ENCODE measurements at regions not wholly inside any gene's neighbourhood (a gene's known extent, or its start where the extent isn't known, plus 50 kb on each side); places are given as distances from the start of the nearest gene placed in this dataset.

GRCh38 chr9:109862452-109862851 is 82.5 kb downstream of the PALM2AKAP2 start:
- Histone ChIP-seq H3K36me3 (ENCODE audit: control insufficient read depth in 2 of 2, extremely low read depth in 1 of 2, insufficient read depth in 1 of 2, low read length in 1 of 2) (no peaks in the 10 kb centered on the region), H3K4me1 (ENCODE audit: control insufficient read depth in 1 of 2, extremely low read depth in 1 of 2, insufficient read depth in 2 of 2, low read length in 2 of 2) (no peaks in the 10 kb centered on the region), H3K4me3 (ENCODE audit: control insufficient read depth in 1 of 2, extremely low read depth in 1 of 2, low read length in 1 of 2) (no peak overlapping the region), H3K27ac (ENCODE audit: low read length) (no peak overlapping the region), H3K9me3 (no peaks in the 10 kb centered on the region), H3K27me3 (replicated peaks in 1 of 2; ENCODE audit: control insufficient read depth in 2 of 2, extremely low read depth in 1 of 2, insufficient read depth in 2 of 2, low read length in 1 of 2) (peaks cover 3 to 5% of the 10 kb centered on the region in 2 experiments)
- no peaks in the 10 kb centered on the region for H3K36me3 Mint-ChIP-seq
- H3K4me3 Mint-ChIP-seq = no peak overlapping the region
- H3K27ac Mint-ChIP-seq = no peak overlapping the region
- DNase-seq (no peak), ATAC-seq (replicated peaks in 1 of 4) (no peak)
- H3K9me3 Mint-ChIP-seq = no peaks in the 10 kb centered on the region
- 71% methylated on average over 1 of the region's 3 CpGs for WGBS (ENCODE audit: insufficient coverage)
- CTCF ChIA-PET = interaction anchor here in 1 of 2 donors (0.6 kb wide), 1 partner anchor 155 kb away, joined by 13 read pairs; no protein-coding TSS in a partner anchor
- POLR2A ChIA-PET = no interaction called here
- H3K4me1 Mint-ChIP-seq = no peaks in the 10 kb centered on the region
- H3K27me3 Mint-ChIP-seq = peaks cover 7 to 11% of the 10 kb centered on the region in 2 donors

GRCh38 chr9:109863961-109864360 is 84.0 kb downstream of the PALM2AKAP2 start:
- ChIA-PET POLR2A (no interaction called here), CTCF (no interaction called here)
- Histone ChIP-seq H3K36me3 (ENCODE audit: control insufficient read depth in 2 of 2, extremely low read depth in 1 of 2, insufficient read depth in 1 of 2, low read length in 1 of 2) (no peaks in the 10 kb centered on the region), H3K27me3 (replicated peaks in 1 of 2; ENCODE audit: control insufficient read depth in 2 of 2, extremely low read depth in 1 of 2, insufficient read depth in 2 of 2, low read length in 1 of 2) (peaks cover 0 to 6% of the 10 kb centered on the region in 2 experiments), H3K4me1 (ENCODE audit: control insufficient read depth in 1 of 2, extremely low read depth in 1 of 2, insufficient read depth in 2 of 2, low read length in 2 of 2) (no peaks in the 10 kb centered on the region), H3K9me3 (no peaks in the 10 kb centered on the region), H3K27ac (ENCODE audit: low read length) (no peak overlapping the region), H3K4me3 (ENCODE audit: control insufficient read depth in 1 of 2, extremely low read depth in 1 of 2, low read length in 1 of 2) (no peak overlapping the region)
- H3K27me3 Mint-ChIP-seq = peaks cover 6 to 12% of the 10 kb centered on the region in 2 donors
- ATAC-seq (replicated peaks in 1 of 4) = no peak
- WGBS (ENCODE audit: insufficient coverage) = 93% methylated on average over 3 of the region's 3 CpGs
- H3K27ac Mint-ChIP-seq = no peak overlapping the region
- no peak overlapping the region for H3K4me3 Mint-ChIP-seq
- no peaks in the 10 kb centered on the region for H3K36me3 Mint-ChIP-seq
- no peaks in the 10 kb centered on the region for H3K9me3 Mint-ChIP-seq
- DNase-seq = no peak
- no peaks in the 10 kb centered on the region for H3K4me1 Mint-ChIP-seq

- H3K27ac ChIP-seq (ENCODE audit: low read length) = no peak overlapping the region
- H3K27me3 ChIP-seq (replicated peaks in 1 of 2; ENCODE audit: control insufficient read depth in 2 of 2, extremely low read depth in 1 of 2, insufficient read depth in 2 of 2, low read length in 1 of 2) = peaks cover 0 to 6% of the 10 kb centered on the region in 2 experiments
- no peak overlapping the region for H3K4me3 ChIP-seq (ENCODE audit: control insufficient read depth in 1 of 2, extremely low read depth in 1 of 2, low read length in 1 of 2)
- POLR2A ChIA-PET = no interaction called here
- H3K9me3 ChIP-seq = no peaks in the 10 kb centered on the region
- ATAC-seq (replicated peaks in 1 of 4) (no peak), DNase-seq (no peak)
- CTCF ChIA-PET = no interaction called here
- no peaks in the 10 kb centered on the region for H3K36me3 Mint-ChIP-seq
- no peaks in the 10 kb centered on the region for H3K4me1 ChIP-seq (ENCODE audit: control insufficient read depth in 1 of 2, extremely low read depth in 1 of 2, insufficient read depth in 2 of 2, low read length in 2 of 2)
- H3K4me1 Mint-ChIP-seq = no peaks in the 10 kb centered on the region
- H3K27me3 Mint-ChIP-seq = peaks cover 6 to 13% of the 10 kb centered on the region in 2 donors
- no peaks in the 10 kb centered on the region for H3K9me3 Mint-ChIP-seq
- no peak overlapping the region for H3K4me3 Mint-ChIP-seq
- no peaks in the 10 kb centered on the region for H3K36me3 ChIP-seq (ENCODE audit: control insufficient read depth in 2 of 2, extremely low read depth in 1 of 2, insufficient read depth in 1 of 2, low read length in 1 of 2)
- no peak overlapping the region for H3K27ac Mint-ChIP-seq
These were observed 85.5 kb downstream of the PALM2AKAP2 start for GRCh38 chr9:109865521-109865920.

GRCh38 chr9:109868207-109868606 is 88.2 kb downstream of the PALM2AKAP2 start:
- CTCF ChIA-PET = no interaction called here
- Histone ChIP-seq H3K9me3 (no peaks in the 10 kb centered on the region), H3K4me1 (ENCODE audit: control insufficient read depth in 1 of 2, extremely low read depth in 1 of 2, insufficient read depth in 2 of 2, low read length in 2 of 2) (no peaks in the 10 kb centered on the region), H3K27me3 (replicated peaks in 1 of 2; ENCODE audit: control insufficient read depth in 2 of 2, extremely low read depth in 1 of 2, insufficient read depth in 2 of 2, low read length in 1 of 2) (peaks cover 0 to 2% of the 10 kb centered on the region in 2 experiments), H3K27ac (ENCODE audit: low read length) (no peak overlapping the region), H3K36me3 (ENCODE audit: control insufficient read depth in 2 of 2, extremely low read depth in 1 of 2, insufficient read depth in 1 of 2, low read length in 1 of 2) (no peaks in the 10 kb centered on the region), H3K4me3 (ENCODE audit: control insufficient read depth in 1 of 2, extremely low read depth in 1 of 2, low read length in 1 of 2) (no peak overlapping the region)
- no peak overlapping the region for H3K27ac Mint-ChIP-seq
- WGBS (ENCODE audit: insufficient coverage) = 83% methylated on average over 2 of the region's 4 CpGs
- H3K9me3 Mint-ChIP-seq = no peaks in the 10 kb centered on the region
- no peak for ATAC-seq (replicated peaks in 1 of 4)
- H3K4me3 Mint-ChIP-seq = no peak overlapping the region
- H3K27me3 Mint-ChIP-seq = peaks cover 10 to 19% of the 10 kb centered on the region in 2 donors
- no peaks in the 10 kb centered on the region for H3K36me3 Mint-ChIP-seq
- no peaks in the 10 kb centered on the region for H3K4me1 Mint-ChIP-seq
- POLR2A ChIA-PET = no interaction called here
- DNase-seq = no peak

GRCh38 chr9:109868722-109869121 is 88.7 kb downstream of the PALM2AKAP2 start:
- Histone ChIP-seq H3K27me3 (replicated peaks in 1 of 2; ENCODE audit: control insufficient read depth in 2 of 2, extremely low read depth in 1 of 2, insufficient read depth in 2 of 2, low read length in 1 of 2) (peaks cover 0 to 2% of the 10 kb centered on the region in 2 experiments), H3K36me3 (ENCODE audit: control insufficient read depth in 2 of 2, extremely low read depth in 1 of 2, insufficient read depth in 1 of 2, low read length in 1 of 2) (no peaks in the 10 kb centered on the region), H3K27ac (ENCODE audit: low read length) (no peak overlapping the region), H3K9me3 (no peaks in the 10 kb centered on the region), H3K4me1 (ENCODE audit: control insufficient read depth in 1 of 2, extremely low read depth in 1 of 2, insufficient read depth in 2 of 2, low read length in 2 of 2) (no peaks in the 10 kb centered on the region), H3K4me3 (ENCODE audit: control insufficient read depth in 1 of 2, extremely low read depth in 1 of 2, low read length in 1 of 2) (no peak overlapping the region)
- no peaks in the 10 kb centered on the region for H3K36me3 Mint-ChIP-seq
- ChIA-PET CTCF (no interaction called here), POLR2A (no interaction called here)
- WGBS (ENCODE audit: insufficient coverage) = 100% methylated on average over 1 of the region's 3 CpGs
- H3K4me3 Mint-ChIP-seq = no peak overlapping the region
- ATAC-seq (replicated peaks in 1 of 4) (no peak), DNase-seq (no peak)
- peaks cover 0 to 2% (median 0%) of the 10 kb centered on the region in 3 donors for H3K4me1 Mint-ChIP-seq
- H3K27ac Mint-ChIP-seq = no peak overlapping the region
- peaks cover 10 to 19% of the 10 kb centered on the region in 2 donors for H3K27me3 Mint-ChIP-seq
- H3K9me3 Mint-ChIP-seq = no peaks in the 10 kb centered on the region

GRCh38 chr9:109870365-109870764 is 90.4 kb downstream of the PALM2AKAP2 start:
- ChIA-PET CTCF (no interaction called here), POLR2A (no interaction called here)
- DNase-seq = no peak
- H3K4me1 ChIP-seq (ENCODE audit: control insufficient read depth in 1 of 2, extremely low read depth in 1 of 2, insufficient read depth in 2 of 2, low read length in 2 of 2) = no peaks in the 10 kb centered on the region
- no peaks in the 10 kb centered on the region for H3K9me3 Mint-ChIP-seq
- no peak overlapping the region for H3K27ac ChIP-seq (ENCODE audit: low read length)
- no peak overlapping the region for H3K4me3 ChIP-seq (ENCODE audit: control insufficient read depth in 1 of 2, extremely low read depth in 1 of 2, low read length in 1 of 2)
- no peak for ATAC-seq (replicated peaks in 1 of 4)
- H3K27me3 ChIP-seq (replicated peaks in 1 of 2; ENCODE audit: control insufficient read depth in 2 of 2, extremely low read depth in 1 of 2, insufficient read depth in 2 of 2, low read length in 1 of 2) = peaks cover 0 to 2% of the 10 kb centered on the region in 2 experiments
- no peaks in the 10 kb centered on the region for H3K36me3 ChIP-seq (ENCODE audit: control insufficient read depth in 2 of 2, extremely low read depth in 1 of 2, insufficient read depth in 1 of 2, low read length in 1 of 2)
- peaks cover 10 to 19% of the 10 kb centered on the region in 2 donors for H3K27me3 Mint-ChIP-seq
- H3K36me3 Mint-ChIP-seq = no peaks in the 10 kb centered on the region
- H3K9me3 ChIP-seq = no peaks in the 10 kb centered on the region
- H3K4me3 Mint-ChIP-seq = no peak overlapping the region
- 71% methylated on average over 2 of the region's 6 CpGs for WGBS (ENCODE audit: insufficient coverage)
- H3K27ac Mint-ChIP-seq = no peak overlapping the region
- H3K4me1 Mint-ChIP-seq = peaks cover 0 to 2% (median 0%) of the 10 kb centered on the region in 3 donors

- no peaks in the 10 kb centered on the region for H3K9me3 Mint-ChIP-seq
- H3K36me3 Mint-ChIP-seq = no peaks in the 10 kb centered on the region
- Histone ChIP-seq H3K9me3 (no peaks in the 10 kb centered on the region), H3K4me1 (ENCODE audit: control insufficient read depth in 1 of 2, extremely low read depth in 1 of 2, insufficient read depth in 2 of 2, low read length in 2 of 2) (no peaks in the 10 kb centered on the region), H3K4me3 (ENCODE audit: control insufficient read depth in 1 of 2, extremely low read depth in 1 of 2, low read length in 1 of 2) (no peak overlapping the region), H3K27me3 (replicated peaks in 1 of 2; ENCODE audit: control insufficient read depth in 2 of 2, extremely low read depth in 1 of 2, insufficient read depth in 2 of 2, low read length in 1 of 2) (peaks cover 0 to 2% of the 10 kb centered on the region in 2 experiments), H3K27ac (ENCODE audit: low read length) (no peak overlapping the region), H3K36me3 (ENCODE audit: control insufficient read depth in 2 of 2, extremely low read depth in 1 of 2, insufficient read depth in 1 of 2, low read length in 1 of 2) (no peaks in the 10 kb centered on the region)
- H3K27ac Mint-ChIP-seq = no peak overlapping the region
- ATAC-seq (replicated peaks in 1 of 4) (no peak), DNase-seq (no peak)
- CTCF ChIA-PET = interaction anchor here in 1 of 2 donors (1.1 kb wide), 1 partner anchor 9 kb away, joined by 11 read pairs; no protein-coding TSS in a partner anchor
- POLR2A ChIA-PET = no interaction called here
- H3K27me3 Mint-ChIP-seq = peaks cover 11 to 15% of the 10 kb centered on the region in 2 donors
- WGBS (ENCODE audit: insufficient coverage) = 82% methylated on average over 2 of the region's 4 CpGs
- H3K4me1 Mint-ChIP-seq = peaks cover 0 to 2% (median 0%) of the 10 kb centered on the region in 3 donors
- no peak overlapping the region for H3K4me3 Mint-ChIP-seq
These were observed 92.9 kb downstream of the PALM2AKAP2 start for GRCh38 chr9:109872901-109873300.
